Keratinocyte (primary cell): ENCODE measurements at regions not wholly inside any gene's neighbourhood (a gene's known extent, or its start where the extent isn't known, plus 50 kb on each side); places are given as distances from the start of the nearest gene placed in this dataset.

Experiments used
- EZH2 ChIP-seq: IDR thresholded peaks from one replicate; pipeline ENCODE4 v1.6.1; 2012; ENCODE audit warnings: inconsistent platforms, mild to moderate bottlenecking, low read length, moderate library complexity
- TF ChIP-seq, protein P1 (sequence below), 3 experiments: IDR thresholded peaks in 1 of 3; conservative IDR thresholded peaks in 1 of 3; optimal IDR thresholded peaks in 1 of 3; 2 replicates in 2 of 3; 3 replicates in 1 of 3; pipeline versions ENCODE3 to v1.5.1; 2011; ENCODE audit warnings: low read length in 3 of 3, mild to moderate bottlenecking in 3 of 3, moderate library complexity in 2 of 3, control low read depth in 1 of 3, inconsistent platforms in 1 of 3; ENCODE audit not compliant: insufficient read depth in 2 of 3; ENCODE audit errors: extremely low read depth in 1 of 3

DNA sequence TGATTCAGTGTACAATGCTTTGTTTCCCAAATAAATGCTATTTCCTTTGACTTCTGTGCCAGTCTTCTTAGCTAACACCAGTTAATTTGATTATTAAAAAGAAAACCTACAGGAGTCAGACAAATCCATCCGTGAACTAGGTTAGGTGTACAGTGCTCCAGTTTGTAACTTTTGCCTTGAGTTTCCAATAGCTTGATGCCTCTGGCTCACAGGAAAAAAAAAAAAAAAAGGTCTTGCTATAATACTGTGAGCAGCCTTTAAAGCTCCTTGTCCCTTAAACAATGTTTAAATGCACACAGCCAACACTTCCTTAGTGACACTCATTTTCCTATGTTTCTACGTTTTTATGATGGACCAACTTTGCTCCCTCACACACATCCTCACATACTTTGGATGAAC, 71.8 kb upstream of the TMX1 start:
- TF ChIP-seq, protein P1, sequence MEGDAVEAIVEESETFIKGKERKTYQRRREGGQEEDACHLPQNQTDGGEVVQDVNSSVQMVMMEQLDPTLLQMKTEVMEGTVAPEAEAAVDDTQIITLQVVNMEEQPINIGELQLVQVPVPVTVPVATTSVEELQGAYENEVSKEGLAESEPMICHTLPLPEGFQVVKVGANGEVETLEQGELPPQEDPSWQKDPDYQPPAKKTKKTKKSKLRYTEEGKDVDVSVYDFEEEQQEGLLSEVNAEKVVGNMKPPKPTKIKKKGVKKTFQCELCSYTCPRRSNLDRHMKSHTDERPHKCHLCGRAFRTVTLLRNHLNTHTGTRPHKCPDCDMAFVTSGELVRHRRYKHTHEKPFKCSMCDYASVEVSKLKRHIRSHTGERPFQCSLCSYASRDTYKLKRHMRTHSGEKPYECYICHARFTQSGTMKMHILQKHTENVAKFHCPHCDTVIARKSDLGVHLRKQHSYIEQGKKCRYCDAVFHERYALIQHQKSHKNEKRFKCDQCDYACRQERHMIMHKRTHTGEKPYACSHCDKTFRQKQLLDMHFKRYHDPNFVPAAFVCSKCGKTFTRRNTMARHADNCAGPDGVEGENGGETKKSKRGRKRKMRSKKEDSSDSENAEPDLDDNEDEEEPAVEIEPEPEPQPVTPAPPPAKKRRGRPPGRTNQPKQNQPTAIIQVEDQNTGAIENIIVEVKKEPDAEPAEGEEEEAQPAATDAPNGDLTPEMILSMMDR (optimal IDR thresholded peaks at IDR 0.05 in 1 of 3, IDR thresholded peaks at IDR 0.05 in 1 of 3, conservative IDR thresholded peaks at IDR 0.05 in 1 of 3; ENCODE audit: extremely low read depth in 1 of 3, insufficient read depth in 2 of 3, low read length in 3 of 3): no peak
- TF ChIP-seq EZH2: no peak
